OCI-LY1 (cell line): ENCODE measurements at regions not wholly inside any gene's neighbourhood (a gene's known extent, or its start where the extent isn't known, plus 50 kb on each side); places are given as distances from the start of the nearest gene placed in this dataset.

Experiments
- CTCF ChIP-seq: fragments of 200-600 bp; sonication (generic), shearing (Covaris generic); IDR thresholded peaks from 2 replicates; pipeline ENCODE4 v1.5.1; 2017; ENCODE audit warnings: mild to moderate bottlenecking, antibody characterized with exemption, low read length, moderate library complexity, mixed read lengths
- EZH2 ChIP-seq: fragments of 200-600 bp; sonication (generic), shearing (Covaris generic); IDR thresholded peaks from 2 replicates; pipeline ENCODE4 v1.8.0; 2017; ENCODE audit warnings: borderline replicate concordance, mixed run types, mild to moderate bottlenecking, antibody characterized with exemption, low read length, moderate library complexity, mixed read lengths

DNA sequence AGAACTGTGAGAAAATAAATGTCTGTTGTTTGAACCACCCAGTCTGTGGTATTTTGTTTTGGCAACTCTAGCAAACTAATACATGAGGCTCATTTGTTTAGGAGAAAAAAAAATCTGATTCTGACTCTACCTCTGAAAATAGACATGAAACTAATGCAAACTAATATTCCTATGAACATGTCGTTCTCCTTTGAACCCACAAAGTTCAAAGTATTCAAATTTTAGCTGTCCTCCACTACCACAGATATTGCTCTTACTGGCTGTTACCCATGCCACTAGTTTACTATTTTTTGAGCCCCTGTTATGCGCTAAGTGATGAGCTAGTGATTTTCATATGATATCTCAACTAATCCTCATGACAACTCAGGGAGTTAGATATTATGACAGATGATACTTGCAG is 58.8 kb upstream of the ZNF804B start:
- TF ChIP-seq EZH2, result no peak
- no peak for TF ChIP-seq CTCF
